ENCODE measurements at regions not wholly inside any gene's neighbourhood (a gene's known extent, or its start where the extent isn't known, plus 50 kb on each side); places are given as distances from the start of the nearest gene placed in this dataset.

DNA sequence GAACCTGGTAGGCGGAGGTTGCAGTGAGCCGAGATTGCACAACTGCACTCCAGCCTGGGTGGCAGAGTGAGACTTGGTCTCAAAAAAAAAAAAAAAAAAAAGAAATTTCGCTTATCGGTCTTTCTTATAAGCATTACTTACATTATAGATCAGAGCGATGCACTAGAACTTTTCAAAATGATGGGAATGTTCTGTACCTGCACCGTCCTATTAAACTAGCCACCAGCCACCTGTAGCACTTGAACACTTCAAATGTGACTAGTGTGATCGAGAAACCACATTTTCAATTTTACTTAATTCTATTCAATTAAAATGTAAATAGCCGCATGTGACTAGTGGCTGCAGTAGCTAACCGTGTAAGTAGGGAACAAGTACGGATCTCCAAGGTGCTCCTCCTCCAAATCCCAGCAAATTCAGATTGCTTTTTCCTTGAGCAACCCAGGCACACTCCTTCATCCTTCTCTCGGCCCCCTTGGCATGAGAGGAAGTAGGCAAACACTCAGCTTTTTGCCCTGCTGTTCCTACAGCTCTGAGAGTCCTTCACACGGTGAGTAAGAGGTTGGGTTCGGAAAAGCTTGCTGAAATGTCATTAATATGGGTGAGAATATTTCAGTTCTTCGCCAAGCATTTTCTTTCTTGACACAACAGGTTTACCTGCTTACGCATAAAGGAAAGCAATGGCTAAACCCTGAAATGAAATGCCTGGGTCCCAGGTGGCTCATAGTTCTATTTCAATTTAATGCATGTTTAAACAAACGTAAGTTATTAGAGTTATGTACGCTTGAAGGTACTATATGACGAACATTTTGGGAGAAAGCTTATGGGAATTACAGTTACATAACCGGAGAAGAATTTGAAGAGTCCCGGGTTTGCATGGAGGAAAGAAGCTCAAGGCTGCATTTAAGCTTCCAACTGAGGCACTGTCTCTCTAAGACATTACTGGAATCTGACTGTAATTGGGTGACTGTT lies 69.5 kb upstream of the HUNK start:
- Histone ChIP-seq H3K27me3 (replicated peaks; ENCODE audit: control insufficient read depth, insufficient read depth, low read length) (no peaks in the 10 kb centered on the region), H3K9me3 (no peaks in the 10 kb centered on the region), H3K4me3 (ENCODE audit: low read depth, low read length) (no peak overlapping the region), H3K36me3 (ENCODE audit: control insufficient read depth, insufficient read depth, low read length) (no peaks in the 10 kb centered on the region), H3K4me1 (no peaks in the 10 kb centered on the region)
- H3K27me3 Mint-ChIP-seq (ENCODE audit: insufficient read depth, unreplicated experiment): peaks cover 20% of the 10 kb centered on the region
- no peak overlapping the region for H3K27ac Mint-ChIP-seq (ENCODE audit: unreplicated experiment)
- TF ChIP-seq, protein P1, sequence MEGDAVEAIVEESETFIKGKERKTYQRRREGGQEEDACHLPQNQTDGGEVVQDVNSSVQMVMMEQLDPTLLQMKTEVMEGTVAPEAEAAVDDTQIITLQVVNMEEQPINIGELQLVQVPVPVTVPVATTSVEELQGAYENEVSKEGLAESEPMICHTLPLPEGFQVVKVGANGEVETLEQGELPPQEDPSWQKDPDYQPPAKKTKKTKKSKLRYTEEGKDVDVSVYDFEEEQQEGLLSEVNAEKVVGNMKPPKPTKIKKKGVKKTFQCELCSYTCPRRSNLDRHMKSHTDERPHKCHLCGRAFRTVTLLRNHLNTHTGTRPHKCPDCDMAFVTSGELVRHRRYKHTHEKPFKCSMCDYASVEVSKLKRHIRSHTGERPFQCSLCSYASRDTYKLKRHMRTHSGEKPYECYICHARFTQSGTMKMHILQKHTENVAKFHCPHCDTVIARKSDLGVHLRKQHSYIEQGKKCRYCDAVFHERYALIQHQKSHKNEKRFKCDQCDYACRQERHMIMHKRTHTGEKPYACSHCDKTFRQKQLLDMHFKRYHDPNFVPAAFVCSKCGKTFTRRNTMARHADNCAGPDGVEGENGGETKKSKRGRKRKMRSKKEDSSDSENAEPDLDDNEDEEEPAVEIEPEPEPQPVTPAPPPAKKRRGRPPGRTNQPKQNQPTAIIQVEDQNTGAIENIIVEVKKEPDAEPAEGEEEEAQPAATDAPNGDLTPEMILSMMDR (IDR thresholded peaks at IDR 0.05; ENCODE audit: insufficient read depth in 1 of 2, low read depth in 1 of 2, low read length in 1 of 2, severe bottlenecking in 1 of 2, unreplicated experiment in 1 of 2): no peak
- H3K36me3 Mint-ChIP-seq (ENCODE audit: insufficient read depth, unreplicated experiment): no peaks in the 10 kb centered on the region
- POLR2A ChIA-PET: no interaction called here
- BruUV-seq (replicated peaks): no TSS peak
- H3K4me1 Mint-ChIP-seq (ENCODE audit: low read depth, unreplicated experiment): no peaks in the 10 kb centered on the region
- CTCF ChIA-PET: no interaction called here
- H3K9me3 Mint-ChIP-seq (ENCODE audit: unreplicated experiment): no peaks in the 10 kb centered on the region
- no peak overlapping the region for H3K4me3 Mint-ChIP-seq (ENCODE audit: unreplicated experiment)
- DNase-seq: no peak
- intact Hi-C loops (cut with micrococcal nuclease; ENCODE audit: unreplicated experiment): no loop called here

DNA sequence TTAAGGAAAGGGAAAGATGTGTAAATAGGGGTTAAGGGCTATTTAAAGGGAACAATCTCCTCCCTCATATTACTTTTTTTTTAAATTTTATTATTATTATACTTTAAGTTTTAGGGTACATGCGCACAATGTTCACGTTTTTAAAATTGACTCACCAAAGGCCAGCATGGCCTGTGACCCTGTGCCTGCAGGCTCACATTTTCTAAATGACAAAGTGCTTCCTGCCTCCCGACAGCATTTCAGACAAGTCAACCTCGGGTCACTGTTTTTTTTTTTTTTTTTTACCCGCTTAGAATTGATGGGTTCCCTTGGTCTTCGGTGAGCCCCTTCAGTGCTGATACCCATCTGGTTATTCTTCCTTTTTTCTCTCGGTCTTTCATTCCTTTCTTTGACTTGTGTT lies 70.4 kb upstream of the SCAF4 start:
- POLR2A ChIA-PET: no interaction called here
- no peak for DNase-seq
- Mint-ChIP-seq H3K36me3 (ENCODE audit: insufficient read depth, unreplicated experiment) (no peaks in the 10 kb centered on the region), H3K27me3 (ENCODE audit: insufficient read depth, unreplicated experiment) (peaks cover 12% of the 10 kb centered on the region), H3K4me1 (ENCODE audit: low read depth, unreplicated experiment) (no peaks in the 10 kb centered on the region), H3K4me3 (ENCODE audit: unreplicated experiment) (no peak overlapping the region), H3K27ac (ENCODE audit: unreplicated experiment) (no peak overlapping the region), H3K9me3 (ENCODE audit: unreplicated experiment) (no peaks in the 10 kb centered on the region)
- intact Hi-C loops (cut with micrococcal nuclease; ENCODE audit: unreplicated experiment): no loop called here
- Histone ChIP-seq H3K4me3 (ENCODE audit: low read depth, low read length) (no peak overlapping the region), H3K36me3 (ENCODE audit: control insufficient read depth, insufficient read depth, low read length) (no peaks in the 10 kb centered on the region), H3K9me3 (no peaks in the 10 kb centered on the region), H3K4me1 (no peaks in the 10 kb centered on the region), H3K27me3 (replicated peaks; ENCODE audit: control insufficient read depth, insufficient read depth, low read length) (no peaks in the 10 kb centered on the region)
- TF ChIP-seq, protein P1 (IDR thresholded peaks at IDR 0.05; ENCODE audit: insufficient read depth in 1 of 2, low read depth in 1 of 2, low read length in 1 of 2, severe bottlenecking in 1 of 2, unreplicated experiment in 1 of 2): no peak
- BruUV-seq (replicated peaks): no TSS peak
- CTCF ChIA-PET: no interaction called here

DNA sequence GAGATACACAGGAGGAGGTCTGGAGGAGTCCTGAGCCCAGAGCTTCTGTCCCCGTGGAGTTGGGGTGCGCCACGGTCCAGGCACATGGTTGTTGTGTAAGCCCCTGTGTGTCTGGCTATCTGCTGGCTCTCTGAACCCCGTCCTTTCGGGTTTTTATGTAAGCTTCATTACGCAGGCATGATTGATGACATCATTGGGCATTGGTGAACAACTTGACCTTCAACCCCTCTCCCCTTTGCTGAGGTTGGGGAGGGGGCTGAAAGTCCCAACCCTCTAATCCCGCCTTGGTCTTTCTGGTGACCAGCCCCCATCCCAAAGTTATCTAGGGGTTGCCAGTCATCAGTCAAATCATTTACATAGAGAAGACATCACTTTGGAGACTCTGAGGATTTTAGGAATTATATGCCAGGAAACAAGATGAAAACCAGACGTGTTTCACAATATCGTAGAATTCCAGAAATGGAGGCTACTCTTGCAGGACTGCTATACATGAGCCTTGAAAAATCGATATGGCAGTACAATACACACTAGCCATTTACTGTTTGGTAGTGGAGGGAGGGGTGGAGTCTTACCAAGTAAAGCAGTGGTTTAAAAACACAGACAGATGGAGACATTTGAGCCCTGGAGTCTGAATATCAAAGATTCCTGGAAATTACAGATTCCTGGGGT lies 69.8 kb upstream of the SCAF4 start:
- Histone ChIP-seq H3K4me3 (ENCODE audit: low read depth, low read length) (no peak overlapping the region), H3K9me3 (no peaks in the 10 kb centered on the region), H3K27me3 (replicated peaks; ENCODE audit: control insufficient read depth, insufficient read depth, low read length) (no peaks in the 10 kb centered on the region), H3K4me1 (no peaks in the 10 kb centered on the region), H3K36me3 (ENCODE audit: control insufficient read depth, insufficient read depth, low read length) (no peaks in the 10 kb centered on the region)
- Mint-ChIP-seq H3K4me3 (ENCODE audit: unreplicated experiment) (no peak overlapping the region), H3K36me3 (ENCODE audit: insufficient read depth, unreplicated experiment) (no peaks in the 10 kb centered on the region), H3K9me3 (ENCODE audit: unreplicated experiment) (no peaks in the 10 kb centered on the region), H3K27ac (ENCODE audit: unreplicated experiment) (no peak overlapping the region), H3K27me3 (ENCODE audit: insufficient read depth, unreplicated experiment) (peaks cover 15% of the 10 kb centered on the region), H3K4me1 (ENCODE audit: low read depth, unreplicated experiment) (no peaks in the 10 kb centered on the region)
- DNase-seq: no peak
- ChIA-PET CTCF (no interaction called here), POLR2A (no interaction called here)
- TF ChIP-seq, protein P1 (IDR thresholded peaks at IDR 0.05; ENCODE audit: insufficient read depth in 1 of 2, low read depth in 1 of 2, low read length in 1 of 2, severe bottlenecking in 1 of 2, unreplicated experiment in 1 of 2): no peak
- intact Hi-C loops (cut with micrococcal nuclease; ENCODE audit: unreplicated experiment): no loop called here
- BruUV-seq (replicated peaks): no TSS peak

Measured in Caco-2 (cell line).